NB4 (cell line): ENCODE measurements at regions not wholly inside any gene's neighbourhood (a gene's known extent, or its start where the extent isn't known, plus 50 kb on each side); places are given as distances from the start of the nearest gene placed in this dataset.

ENCODE experiments used
- CTCF ChIP-seq: IDR thresholded peaks from one replicate; pipeline ENCODE4 v1.5.1; 2012; ENCODE audit warnings: low read depth, low read length
- MYC ChIP-seq: IDR thresholded peaks from 2 replicates; pipeline ENCODE4 v1.6.1; 2011; ENCODE audit warnings: low read depth, low read length

- TF ChIP-seq CTCF: no peak
- no peak for TF ChIP-seq MYC
These were observed 260.1 kb upstream of the RASGRP1 start for GRCh38 chr15:38824719-38825118.
